ENCODE measurements at regions not wholly inside any gene's neighbourhood (a gene's known extent, or its start where the extent isn't known, plus 50 kb on each side); places are given as distances from the start of the nearest gene placed in this dataset.

GRCh38 chr9:29939559-29939958 is 2366.3 kb upstream of the C9orf72 start:
- TF ChIP-seq CTCF (IDR thresholded peaks at IDR 0.05; ENCODE audit: partially characterized antibody, unreplicated experiment) = no peak
- H3K36me3 Mint-ChIP-seq (ENCODE audit: unreplicated experiment) = peaks cover 6% of the 10 kb centered on the region
- no peaks in the 10 kb centered on the region for H3K4me1 Mint-ChIP-seq (ENCODE audit: low read depth, unreplicated experiment)

GRCh38 chr9:29945012-29945411 is 2371.7 kb upstream of the C9orf72 start:
- no peaks in the 10 kb centered on the region for H3K4me1 Mint-ChIP-seq (ENCODE audit: low read depth, unreplicated experiment)
- DNase-seq = no peak
- no peaks in the 10 kb centered on the region for H3K9me3 Mint-ChIP-seq (ENCODE audit: unreplicated experiment)
- H3K27me3 Mint-ChIP-seq (ENCODE audit: unreplicated experiment) = peaks cover 1% of the 10 kb centered on the region
- H3K36me3 Mint-ChIP-seq (ENCODE audit: unreplicated experiment) = no peaks in the 10 kb centered on the region
- no peak for TF ChIP-seq CTCF (IDR thresholded peaks at IDR 0.05; ENCODE audit: partially characterized antibody, unreplicated experiment)
- H3K27ac Mint-ChIP-seq (ENCODE audit: unreplicated experiment) = no peak overlapping the region
- H3K4me3 Mint-ChIP-seq (ENCODE audit: unreplicated experiment) = no peak overlapping the region

More at GRCh38 chr9:29939559-29939958, 2366.3 kb upstream of the C9orf72 start:
- Mint-ChIP-seq H3K4me3 (ENCODE audit: unreplicated experiment) (no peak overlapping the region), H3K27me3 (ENCODE audit: unreplicated experiment) (peaks cover 1% of the 10 kb centered on the region), H3K9me3 (ENCODE audit: unreplicated experiment) (peaks cover 2% of the 10 kb centered on the region), H3K27ac (ENCODE audit: unreplicated experiment) (no peak overlapping the region)
- DNase-seq = no peak

GRCh38 chr9:29958469-29958868 is 2385.2 kb upstream of the C9orf72 start:
- TF ChIP-seq CTCF (IDR thresholded peaks at IDR 0.05; ENCODE audit: partially characterized antibody, unreplicated experiment) = no peak
- Mint-ChIP-seq H3K27me3 (ENCODE audit: unreplicated experiment) (no peaks in the 10 kb centered on the region), H3K9me3 (ENCODE audit: unreplicated experiment) (no peaks in the 10 kb centered on the region), H3K27ac (ENCODE audit: unreplicated experiment) (no peak overlapping the region), H3K4me1 (ENCODE audit: low read depth, unreplicated experiment) (no peaks in the 10 kb centered on the region), H3K4me3 (ENCODE audit: unreplicated experiment) (no peak overlapping the region), H3K36me3 (ENCODE audit: unreplicated experiment) (no peaks in the 10 kb centered on the region)
- DNase-seq = no peak

DNA sequence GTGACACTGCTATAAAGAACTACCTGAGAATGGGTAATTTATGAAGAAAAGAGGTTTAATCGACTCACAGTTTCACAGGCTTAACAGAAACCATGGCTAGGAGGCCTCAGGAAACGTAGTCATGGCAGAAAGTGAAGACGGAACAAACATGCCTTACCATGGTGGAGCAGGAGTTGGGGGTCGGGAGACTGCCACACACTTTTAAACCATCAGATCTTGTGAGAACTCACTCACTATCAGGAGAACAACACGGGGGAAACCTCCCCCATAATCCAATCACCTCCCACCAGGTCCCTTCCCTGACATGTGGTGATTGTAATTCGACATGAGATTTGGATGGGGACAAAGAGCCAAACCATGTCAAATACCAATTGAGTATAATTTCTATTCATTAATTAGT is 2392.6 kb upstream of the C9orf72 start:
- Mint-ChIP-seq H3K9me3 (ENCODE audit: unreplicated experiment) (peaks cover 7% of the 10 kb centered on the region), H3K4me3 (ENCODE audit: unreplicated experiment) (no peak overlapping the region), H3K27me3 (ENCODE audit: unreplicated experiment) (peaks cover 2% of the 10 kb centered on the region), H3K36me3 (ENCODE audit: unreplicated experiment) (no peaks in the 10 kb centered on the region), H3K27ac (ENCODE audit: unreplicated experiment) (peak overlapping the region; percentile 77), H3K4me1 (ENCODE audit: low read depth, unreplicated experiment) (peaks cover 37% of the 10 kb centered on the region)
- no peak for TF ChIP-seq CTCF (IDR thresholded peaks at IDR 0.05; ENCODE audit: partially characterized antibody, unreplicated experiment)
- DNase-seq = no peak

GRCh38 chr9:29966247-29966646 is 2393.0 kb upstream of the C9orf72 start:
- Mint-ChIP-seq H3K9me3 (ENCODE audit: unreplicated experiment) (peaks cover 7% of the 10 kb centered on the region), H3K36me3 (ENCODE audit: unreplicated experiment) (no peaks in the 10 kb centered on the region), H3K4me3 (ENCODE audit: unreplicated experiment) (peak overlapping the region; percentile 20), H3K27me3 (ENCODE audit: unreplicated experiment) (peaks cover 2% of the 10 kb centered on the region), H3K4me1 (ENCODE audit: low read depth, unreplicated experiment) (peaks cover 37% of the 10 kb centered on the region), H3K27ac (ENCODE audit: unreplicated experiment) (peak overlapping the region; percentile 94)
- DNase-seq = no peak
- TF ChIP-seq CTCF (IDR thresholded peaks at IDR 0.05; ENCODE audit: partially characterized antibody, unreplicated experiment) = no peak
